OCI-LY3 (cell line): ENCODE measurements at regions not wholly inside any gene's neighbourhood (a gene's known extent, or its start where the extent isn't known, plus 50 kb on each side); places are given as distances from the start of the nearest gene placed in this dataset.

ENCODE experiments used
- CTCF ChIP-seq: fragments of 200-600, 300-600 bp; sonication (generic); IDR thresholded peaks from 2 replicates; pipeline ENCODE4 v1.5.1; 2014; ENCODE audit warnings: antibody characterized with exemption, low read length, low read depth
- EZH2phosphoT487 ChIP-seq: fragments of 200-600 bp; shearing (Covaris generic); IDR thresholded peaks from 2 replicates; pipeline ENCODE4 v1.6.1; 2018; ENCODE audit warnings: antibody characterized with exemption, mixed run types, low read depth

GRCh38 chr7:112962815-112963214, 123.8 kb downstream of the GPR85 start:
- TF ChIP-seq CTCF (no peak), EZH2phosphoT487 (no peak)
